ENCODE measurements at regions not wholly inside any gene's neighbourhood (a gene's known extent, or its start where the extent isn't known, plus 50 kb on each side); places are given as distances from the start of the nearest gene placed in this dataset.

- Histone ChIP-seq H3K79me2 (replicated peaks; ENCODE audit: insufficient read depth, low read length) (no peaks in the 10 kb centered on the region), H3K27ac (ENCODE audit: low read length) (no peak overlapping the region)
- no peak for TF ChIP-seq CTCF (IDR thresholded peaks at IDR 0.05; ENCODE audit: poor library complexity, severe bottlenecking)
- TF ChIP-seq MXI1 (conservative IDR thresholded peaks at IDR 0.05; ENCODE audit: poor library complexity, severe bottlenecking) = no peak
- TF ChIP-seq EZH2 (IDR thresholded peaks at IDR 0.05; ENCODE audit: borderline replicate concordance, insufficient read depth, low read length, poor library complexity, severe bottlenecking) = no peak
- TF ChIP-seq REST (IDR thresholded peaks at IDR 0.05; ENCODE audit: borderline replicate concordance) = no peak
- no peak for TF ChIP-seq TAF1 (IDR thresholded peaks at IDR 0.05; ENCODE audit: low read depth)
- TF ChIP-seq RAD21 (conservative IDR thresholded peaks at IDR 0.05) = no peak
- no peak for TF ChIP-seq SMC3 (conservative IDR thresholded peaks at IDR 0.05; ENCODE audit: poor library complexity)
- TF ChIP-seq EP300 (conservative IDR thresholded peaks at IDR 0.05; ENCODE audit: poor library complexity, severe bottlenecking) = no peak
- no peak for TF ChIP-seq POLR2AphosphoS5 (IDR thresholded peaks at IDR 0.05)
These were observed 453.9 kb upstream of the MDFIC2 start for GRCh38 chr3:70766301-70766700.

GRCh38 chr3:70763894-70764293 is 451.5 kb upstream of the MDFIC2 start:
- Histone ChIP-seq H3K36me3 (ENCODE audit: insufficient read depth, low read length) (no peaks in the 10 kb centered on the region), H2AFZ (ENCODE audit: low read depth, low read length) (no peak overlapping the region), H3K9me2 (ENCODE audit: insufficient read depth, low read length) (no peaks in the 10 kb centered on the region), H3K27me3 (ENCODE audit: insufficient read depth, low read depth, low read length) (no peaks in the 10 kb centered on the region), H3K79me2 (replicated peaks; ENCODE audit: insufficient read depth, low read length) (no peaks in the 10 kb centered on the region), H3K4me3 (ENCODE audit: low read length) (no peak overlapping the region), H3K9ac (ENCODE audit: low read length) (no peak overlapping the region), H3F3A (ENCODE audit: insufficient read depth, low read length, poor library complexity, severe bottlenecking) (no peaks in the 10 kb centered on the region), H3K27ac (ENCODE audit: low read length) (no peak overlapping the region), H4K20me1 (ENCODE audit: insufficient read depth) (no peaks in the 10 kb centered on the region), H3K4me2 (ENCODE audit: low read length) (no peak overlapping the region), H3K9me3 (ENCODE audit: low read length) (no peaks in the 10 kb centered on the region)
- TF ChIP-seq POLR2AphosphoS5 (IDR thresholded peaks at IDR 0.05) = no peak
- TF ChIP-seq REST (IDR thresholded peaks at IDR 0.05; ENCODE audit: borderline replicate concordance) = no peak
- no peak for TF ChIP-seq SMC3 (conservative IDR thresholded peaks at IDR 0.05; ENCODE audit: poor library complexity)
- no peak for TF ChIP-seq TAF1 (IDR thresholded peaks at IDR 0.05; ENCODE audit: low read depth)
- no peak for TF ChIP-seq CTCF (IDR thresholded peaks at IDR 0.05; ENCODE audit: poor library complexity, severe bottlenecking)
- TF ChIP-seq RAD21 (conservative IDR thresholded peaks at IDR 0.05) = no peak

More at GRCh38 chr3:70766301-70766700, 453.9 kb upstream of the MDFIC2 start:
- Histone ChIP-seq H3K4me3 (ENCODE audit: low read length) (no peak overlapping the region), H4K20me1 (ENCODE audit: insufficient read depth) (no peaks in the 10 kb centered on the region), H2AFZ (ENCODE audit: low read depth, low read length) (no peak overlapping the region), H3F3A (ENCODE audit: insufficient read depth, low read length, poor library complexity, severe bottlenecking) (no peaks in the 10 kb centered on the region), H3K9me2 (ENCODE audit: insufficient read depth, low read length) (no peaks in the 10 kb centered on the region), H3K36me3 (ENCODE audit: insufficient read depth, low read length) (no peaks in the 10 kb centered on the region), H3K9me3 (ENCODE audit: low read length) (no peaks in the 10 kb centered on the region), H3K27me3 (ENCODE audit: insufficient read depth, low read depth, low read length) (no peaks in the 10 kb centered on the region), H3K9ac (ENCODE audit: low read length) (no peak overlapping the region), H3K4me2 (ENCODE audit: low read length) (no peak overlapping the region)

Data from neural cell (in vitro differentiated cells).